Duodenal mucosa (tissue), 2 donors: ENCODE measurements at regions not wholly inside any gene's neighbourhood (a gene's known extent, or its start where the extent isn't known, plus 50 kb on each side); places are given as distances from the start of the nearest gene placed in this dataset.
"Not testable (repeated sequence)": the region's sequence is repeated elsewhere in the genome, so short reads cannot be mapped to it uniquely, and the experiment has no call there.

Experiments used
- H3K27ac ChIP-seq: one replicate; pipeline ENCODE4 v1.7.0; 2013; ENCODE audit warnings: low read depth, low read length
- H3K27me3 ChIP-seq, 2 donors: one replicate each; pipeline ENCODE4 v1.7.0; 2013; ENCODE audit warnings: low read length in 2 of 2, control low read depth in 1 of 2; ENCODE audit not compliant: insufficient read depth in 2 of 2, control insufficient read depth in 1 of 2
- H3K36me3 ChIP-seq, 2 donors: one replicate each; pipeline ENCODE4 v1.7.0; 2013; ENCODE audit warnings: low read length in 2 of 2, control low read depth in 1 of 2; ENCODE audit not compliant: insufficient read depth in 2 of 2, control insufficient read depth in 1 of 2
- H3K4me1 ChIP-seq, 2 donors: one replicate each; pipeline ENCODE4 v1.7.0; 2013; ENCODE audit warnings: low read length in 2 of 2, control low read depth in 1 of 2; ENCODE audit not compliant: insufficient read depth in 2 of 2, control insufficient read depth in 1 of 2
- H3K4me3 ChIP-seq, 2 donors: one replicate each; pipeline ENCODE4 v1.7.0; 2013; ENCODE audit warnings: low read length in 2 of 2, low read depth in 1 of 2
- H3K9ac ChIP-seq, 2 donors: one replicate each; pipeline ENCODE4 v1.7.0; 2013; ENCODE audit warnings: low read length in 2 of 2, low read depth in 1 of 2
- H3K9me3 ChIP-seq, 2 donors: one replicate each; pipeline ENCODE4 v1.7.0; 2013; ENCODE audit warnings: low read length in 2 of 2, control low read depth in 1 of 2; ENCODE audit not compliant: control insufficient read depth in 1 of 2

DNA sequence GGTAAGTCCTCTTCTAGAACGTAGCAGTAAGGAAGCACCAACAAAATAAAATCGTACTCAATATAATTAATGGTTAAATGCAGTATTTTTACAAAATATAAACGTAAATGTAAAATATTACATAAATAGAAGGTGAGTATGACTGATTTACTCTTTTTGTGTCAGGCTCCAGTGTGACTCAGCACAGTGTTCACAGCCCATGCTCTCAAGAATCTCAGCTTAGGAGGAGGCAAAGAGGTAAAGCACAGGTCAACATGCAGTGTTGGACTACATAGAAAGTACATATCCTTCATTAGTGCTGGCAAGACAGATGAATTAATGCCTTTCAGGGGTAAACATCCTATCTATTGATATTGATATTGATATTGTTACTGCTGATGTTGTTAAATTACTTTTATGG is 2050.6 kb upstream of the RAG2 start:
- Histone ChIP-seq H3K9ac (no peak overlapping the region), H3K27me3 (no peaks in the 10 kb centered on the region), H3K9me3 (no peaks in the 10 kb centered on the region), H3K27ac (no peak overlapping the region), H3K4me3 (no peak overlapping the region), H3K4me1 (no peaks in the 10 kb centered on the region), H3K36me3 (no peaks in the 10 kb centered on the region)

DNA sequence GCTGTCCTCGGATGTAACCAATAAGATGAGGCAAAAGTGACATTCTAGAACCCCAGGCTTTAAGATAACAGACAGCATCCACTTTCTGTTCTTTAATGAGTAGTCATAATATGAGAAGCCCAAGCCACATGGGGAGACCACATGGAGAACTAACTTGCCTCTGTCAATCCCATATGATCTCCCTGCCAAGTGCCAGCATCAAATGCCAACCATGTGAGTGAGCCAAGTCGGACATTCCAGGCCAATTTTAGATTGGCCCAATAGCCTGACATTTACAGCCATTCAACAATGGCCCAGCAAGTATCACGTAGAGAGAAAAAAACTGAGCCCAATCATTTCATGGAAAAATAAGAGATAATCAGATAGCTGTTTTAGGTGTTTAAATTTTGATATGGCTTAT is 2048.3 kb upstream of the RAG2 start:
- no peak overlapping the region for H3K9ac ChIP-seq
- H3K36me3 ChIP-seq: no peaks in the 10 kb centered on the region
- no peak overlapping the region for H3K27ac ChIP-seq
- no peak overlapping the region for H3K4me3 ChIP-seq
- peaks cover 0 to 2% of the 10 kb centered on the region in 2 donors for H3K9me3 ChIP-seq
- H3K27me3 ChIP-seq: no peaks in the 10 kb centered on the region
- H3K4me1 ChIP-seq: no peaks in the 10 kb centered on the region

DNA sequence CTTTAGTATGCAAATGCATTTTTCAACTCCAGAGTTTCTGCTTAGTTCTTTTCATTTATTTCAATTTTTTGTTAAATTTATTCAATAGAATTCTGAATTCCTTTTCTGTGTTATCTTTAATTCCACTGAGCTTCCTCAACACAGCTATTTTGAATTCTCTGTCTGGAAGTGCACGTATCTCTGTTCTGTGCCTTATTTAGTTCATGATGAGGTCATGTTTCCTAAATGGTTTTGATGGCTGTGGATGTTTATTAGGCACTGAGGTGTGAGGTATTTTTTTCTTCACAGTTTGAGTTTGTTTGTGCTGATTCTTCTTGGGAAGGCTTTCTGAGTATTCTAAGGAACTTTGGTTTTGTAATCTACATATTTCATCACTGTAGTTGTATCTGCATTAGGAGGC is 2042.8 kb upstream of the RAG2 start:
- H3K4me1 ChIP-seq: no peaks in the 10 kb centered on the region

DNA sequence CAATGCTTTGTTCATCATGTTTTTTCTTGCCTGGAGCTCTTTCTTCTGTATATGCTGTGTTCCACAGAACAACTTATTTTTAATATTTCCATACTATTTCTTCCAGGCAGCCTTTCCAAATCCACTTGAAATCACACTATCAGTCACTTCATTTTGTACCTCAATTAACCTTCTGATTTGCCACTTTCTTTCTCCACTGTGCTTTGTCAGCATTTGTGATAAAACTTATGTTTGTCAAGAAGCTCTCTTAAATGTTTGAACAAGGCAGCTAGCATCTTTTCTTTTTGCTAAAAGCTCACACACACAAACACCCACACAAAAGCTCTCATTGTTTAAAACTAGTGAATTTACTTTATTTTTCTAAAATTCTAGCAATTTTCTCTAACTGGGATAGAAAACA is 2014.7 kb upstream of the RAG2 start:
- no peak overlapping the region for H3K27ac ChIP-seq
- no peaks in the 10 kb centered on the region for H3K9me3 ChIP-seq
- no peak overlapping the region for H3K4me3 ChIP-seq
- H3K4me1 ChIP-seq: no peaks in the 10 kb centered on the region
- H3K27me3 ChIP-seq: no peaks in the 10 kb centered on the region
- H3K36me3 ChIP-seq: no peaks in the 10 kb centered on the region
- no peak overlapping the region for H3K9ac ChIP-seq

More for the DNA sequence above, 2042.8 kb upstream of the RAG2 start:
- Histone ChIP-seq H3K27ac (no peak overlapping the region), H3K9ac (no peak overlapping the region), H3K36me3 (no peaks in the 10 kb centered on the region), H3K4me3 (no peak overlapping the region), H3K9me3 (peaks cover 0 to 2% of the 10 kb centered on the region in 2 donors), H3K27me3 (no peaks in the 10 kb centered on the region)

DNA sequence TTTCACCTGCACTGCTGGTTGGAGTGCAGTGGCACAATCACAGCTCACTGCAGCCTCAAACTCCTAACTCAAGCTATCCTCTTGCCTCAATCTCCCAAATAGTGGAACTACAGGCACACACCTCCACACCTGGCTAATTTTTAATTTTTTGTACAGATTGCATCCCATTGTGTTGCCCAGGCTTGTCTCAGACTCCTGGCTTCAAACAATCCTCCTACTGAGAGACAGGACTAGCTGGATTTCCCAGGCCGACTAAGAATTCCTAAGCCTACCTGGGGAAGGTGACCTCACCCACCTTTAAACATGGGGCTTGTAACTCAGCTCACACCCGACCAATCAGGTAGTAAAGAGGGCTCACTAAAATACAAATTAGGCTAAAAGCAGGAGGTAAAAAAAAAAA is 2003.3 kb upstream of the RAG2 start:
- not testable (repeated sequence) for H3K9ac ChIP-seq, H3K9me3 ChIP-seq, H3K27ac ChIP-seq, H3K4me1 ChIP-seq, H3K27me3 ChIP-seq, H3K4me3 ChIP-seq, H3K36me3 ChIP-seq

DNA sequence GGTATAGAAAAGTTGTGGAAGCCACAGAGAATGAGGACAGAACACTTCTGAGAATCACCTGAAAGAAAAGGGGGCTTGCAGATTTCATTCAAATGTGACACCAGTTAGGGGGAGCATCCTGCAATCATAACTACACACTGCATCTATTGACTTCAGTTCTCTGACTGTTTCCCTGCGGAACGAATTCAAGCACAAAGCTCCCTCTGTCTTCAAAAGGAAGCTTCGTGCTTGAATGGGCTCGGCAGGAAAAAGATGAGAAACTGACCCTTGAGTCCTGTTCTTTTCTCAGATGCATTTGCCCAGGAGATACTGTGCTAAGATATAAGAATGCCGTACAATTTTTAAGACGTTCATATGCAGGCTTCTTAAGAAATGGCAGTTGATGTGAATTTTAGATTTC is 2000.4 kb upstream of the RAG2 start:
- Histone ChIP-seq H3K27me3 (no peaks in the 10 kb centered on the region), H3K4me1 (no peaks in the 10 kb centered on the region), H3K36me3 (no peaks in the 10 kb centered on the region), H3K9me3 (no peaks in the 10 kb centered on the region), H3K4me3 (no peak overlapping the region), H3K27ac (no peak overlapping the region), H3K9ac (no peak overlapping the region)

GRCh38 chr11:38595359-38596016 is 1997.5 kb upstream of the RAG2 start:
- not testable (repeated sequence) for H3K36me3 ChIP-seq, H3K27ac ChIP-seq, H3K9me3 ChIP-seq

GRCh38 chr11:38594895-38595294 is 1996.9 kb upstream of the RAG2 start:
- no peak overlapping the region for H3K4me3 ChIP-seq
- H3K4me1 ChIP-seq: no peaks in the 10 kb centered on the region
- H3K27me3 ChIP-seq: no peaks in the 10 kb centered on the region
- H3K9ac ChIP-seq: no peak overlapping the region
- H3K36me3 ChIP-seq: no peaks in the 10 kb centered on the region
- H3K9me3 ChIP-seq: no peaks in the 10 kb centered on the region
- H3K27ac ChIP-seq: no peak overlapping the region

More at GRCh38 chr11:38595359-38596016, 1997.5 kb upstream of the RAG2 start:
- not testable (repeated sequence) for H3K9ac ChIP-seq, H3K27me3 ChIP-seq, H3K4me1 ChIP-seq, H3K4me3 ChIP-seq

- no peaks in the 10 kb centered on the region for H3K4me1 ChIP-seq
- H3K9me3 ChIP-seq: no peaks in the 10 kb centered on the region
- no peaks in the 10 kb centered on the region for H3K36me3 ChIP-seq
- H3K4me3 ChIP-seq: no peak overlapping the region
- H3K9ac ChIP-seq: no peak overlapping the region
- no peak overlapping the region for H3K27ac ChIP-seq
- no peaks in the 10 kb centered on the region for H3K27me3 ChIP-seq
Observed at GRCh38 chr11:38593649-38594048, 1995.6 kb upstream of the RAG2 start.

- no peak overlapping the region for H3K4me3 ChIP-seq
- no peaks in the 10 kb centered on the region for H3K36me3 ChIP-seq
- no peak overlapping the region for H3K9ac ChIP-seq
- H3K4me1 ChIP-seq: no peaks in the 10 kb centered on the region
- no peak overlapping the region for H3K27ac ChIP-seq
- no peaks in the 10 kb centered on the region for H3K27me3 ChIP-seq
- H3K9me3 ChIP-seq: peaks cover 0 to 10% of the 10 kb centered on the region in 2 donors
Observed at GRCh38 chr11:38582756-38583155, 1984.7 kb upstream of the RAG2 start.

- Histone ChIP-seq H3K27ac (no peak overlapping the region), H3K9ac (no peak overlapping the region), H3K36me3 (no peaks in the 10 kb centered on the region), H3K27me3 (no peaks in the 10 kb centered on the region), H3K4me1 (no peaks in the 10 kb centered on the region), H3K4me3 (no peak overlapping the region), H3K9me3 (peaks cover 0 to 14% of the 10 kb centered on the region in 2 donors)
Observed at GRCh38 chr11:38582151-38582550, 1984.1 kb upstream of the RAG2 start.
